Endothelial cell of umbilical vein (primary cell): ENCODE measurements at regions not wholly inside any gene's neighbourhood (a gene's known extent, or its start where the extent isn't known, plus 50 kb on each side); places are given as distances from the start of the nearest gene placed in this dataset.

ENCODE experiments used
- BruUV-seq: library from RNA; stranded (reverse); fragments of 400-500 nt; replicated peaks from 2 replicates; lab custom pipeline; 2021; lab: Mats Ljungman, UMichigan
- CTCF ChIA-PET: fragments of 300-600, 350-600 bp; sonication (Branson Sonifier 250); formaldehyde crosslinking; loops from one replicate; lab custom pipeline; 2021; ENCODE audit warnings: antibody characterized with exemption, inconsistent platforms; lab: Charles Lee
- POLR2A ChIA-PET: fragments of 300-600, 350-600 bp; sonication (Branson Sonifier 250); formaldehyde crosslinking; loops from one replicate; lab custom pipeline; 2021; ENCODE audit warnings: antibody characterized with exemption, inconsistent platforms; lab: Charles Lee
- DNase-seq: peaks from one replicate; pipeline ENCODE4 v3.0.0-alpha.2; 2011; ENCODE audit warnings: low read depth, low spot score
- FAIRE-seq: peaks from 2 replicates; lab custom pipeline; 2011; peaks lifted over from hg19 to GRCh38; lab: Jason Lieb, UNC
- H2AFZ ChIP-seq: 2 replicates; pipeline ENCODE4 v1.6.0; 2012; ENCODE audit warnings: low read depth, low read length, control low read depth, inconsistent platforms
- H3K27ac ChIP-seq: 2 replicates; pipeline ENCODE4 v1.5.1; 2011; ENCODE audit warnings: low read depth, mild to moderate bottlenecking, control low read depth, low read length, moderate library complexity; ENCODE audit not compliant: insufficient read depth
- H3K27me3 ChIP-seq, 2 experiments: 2 replicates each; pipeline versions ENCODE4 v1.6.0 to v1.6.1; 2011; ENCODE audit warnings: low read length in 2 of 2, mixed read lengths in 1 of 2; ENCODE audit not compliant: control insufficient read depth in 2 of 2, insufficient read depth in 2 of 2
- H3K36me3 ChIP-seq, 2 experiments: 2 replicates in 1 of 2; 3 replicates in 1 of 2; pipeline ENCODE4 v1.5.1; 2011; ENCODE audit warnings: low read length in 2 of 2, mild to moderate bottlenecking in 1 of 2, moderate library complexity in 1 of 2; ENCODE audit not compliant: control insufficient read depth in 2 of 2, insufficient read depth in 2 of 2; ENCODE audit errors: extremely low read depth in 1 of 2
- H3K4me1 ChIP-seq: 3 replicates; pipeline ENCODE4 v1.5.1; 2011; ENCODE audit warnings: mild to moderate bottlenecking, low read length; ENCODE audit not compliant: control insufficient read depth, insufficient read depth; ENCODE audit errors: extremely low read depth
- H3K4me2 ChIP-seq: 2 replicates; pipeline ENCODE4 v1.6.1; 2011; ENCODE audit warnings: low read length, control low read depth, mixed read lengths; ENCODE audit not compliant: insufficient read depth
- H3K4me3 ChIP-seq, 3 experiments: fragments of 200-600 bp in 1 of 3; sonication (generic), shearing (Covaris generic) in 1 of 3; replicated peaks in 1 of 3; 2 replicates each; pipeline ENCODE4 v1.5.1; 2011 to 2016; ENCODE audit warnings: control low read depth in 3 of 3, low read length in 3 of 3, mild to moderate bottlenecking in 2 of 3, inconsistent platforms in 1 of 3, low read depth in 1 of 3, moderate library complexity in 1 of 3; ENCODE audit not compliant: insufficient read depth in 1 of 3
- H3K79me2 ChIP-seq: 2 replicates; pipeline ENCODE4 v1.6.0; 2012; ENCODE audit warnings: low read length, inconsistent platforms; ENCODE audit not compliant: control insufficient read depth, insufficient read depth
- H3K9ac ChIP-seq: replicated peaks from 2 replicates; pipeline ENCODE3; 2011; ENCODE audit warnings: low read length, control low read depth; ENCODE audit not compliant: insufficient read depth; ENCODE audit errors: extremely low read depth
- H3K9me1 ChIP-seq: replicated peaks from 3 replicates; pipeline ENCODE4 v1.6.0; 2011; ENCODE audit warnings: mild to moderate bottlenecking, low read length; ENCODE audit not compliant: control insufficient read depth, insufficient read depth; ENCODE audit errors: extremely low read depth
- H3K9me3 ChIP-seq: replicated peaks from 2 replicates; pipeline ENCODE4 v1.5.1; 2012; ENCODE audit warnings: low read length, inconsistent platforms; ENCODE audit not compliant: control insufficient read depth, insufficient read depth
- H4K20me1 ChIP-seq: replicated peaks from 2 replicates; pipeline ENCODE3; 2011; ENCODE audit warnings: mild to moderate bottlenecking, low read length; ENCODE audit not compliant: control insufficient read depth, insufficient read depth; ENCODE audit errors: extremely low read depth
- EZH2 ChIP-seq: IDR thresholded peaks from 2 replicates; pipeline ENCODE4 v1.6.1; 2012; ENCODE audit warnings: borderline replicate concordance, low read depth, mild to moderate bottlenecking, moderate library complexity, low read length, inconsistent platforms; ENCODE audit not compliant: severe bottlenecking
- FOS ChIP-seq: IDR thresholded peaks from 2 replicates; pipeline ENCODE4 v1.6.1; 2011; ENCODE audit warnings: mild to moderate bottlenecking, low read length, moderate library complexity, borderline replicate concordance; ENCODE audit not compliant: insufficient read depth
- GATA2 ChIP-seq: IDR thresholded peaks from 2 replicates; pipeline ENCODE4 v1.7.0; 2011; ENCODE audit warnings: low read depth, mild to moderate bottlenecking, moderate library complexity, mixed read lengths, low read length; ENCODE audit not compliant: insufficient read length, insufficient read depth
- JUN ChIP-seq: IDR thresholded peaks from 2 replicates; pipeline ENCODE4 v1.6.1; 2011; ENCODE audit warnings: borderline replicate concordance, low read depth; ENCODE audit not compliant: insufficient read length, insufficient read depth
- MYC ChIP-seq: IDR thresholded peaks from one replicate; pipeline ENCODE4 v1.6.1; 2011; ENCODE audit warnings: mild to moderate bottlenecking, low read depth, low read length
- POLR2A ChIP-seq: IDR thresholded peaks from 2 replicates; pipeline ENCODE4 v1.6.1; 2012; ENCODE audit warnings: low read depth, mild to moderate bottlenecking, control low read depth, low read length
- POLR2AphosphoS5 ChIP-seq: IDR thresholded peaks from 2 replicates; pipeline ENCODE4 v1.6.1; 2012; ENCODE audit warnings: low read depth, mild to moderate bottlenecking, control low read depth, low read length, moderate library complexity; ENCODE audit not compliant: insufficient read depth
- dilution Hi-C: fragments of 300-500 bp; cut with MboI; formaldehyde crosslinking; loops from one replicate; pipeline ENCODE4 v1.15.0; 2019; ENCODE audit warnings: low sequenced_read_pairs; ENCODE audit not compliant: extremely low pct_ligation_motif_present
- intact Hi-C: fragments of 100-400 bp; cut with micrococcal nuclease; formaldehyde crosslinking; loops from one replicate; pipeline ENCODE4 v1.10.0; 2022
- TF ChIP-seq, protein P1 (sequence below), 2 donors: IDR thresholded peaks; 1 replicate in 1 of 2; 2 replicates in 1 of 2; pipeline ENCODE4 v1.5.1; 2011; ENCODE audit warnings: low read length in 2 of 2, mild to moderate bottlenecking in 2 of 2, moderate library complexity in 2 of 2, control low read depth in 1 of 2, inconsistent platforms in 1 of 2, low read depth in 1 of 2; ENCODE audit not compliant: insufficient read depth in 1 of 2; ENCODE audit errors: extremely low read depth in 1 of 2
- TF ChIP-seq, protein P2 (sequence below): IDR thresholded peaks from 2 replicates; pipeline ENCODE4 v1.6.1; 2011; ENCODE audit not compliant: insufficient read depth, insufficient read length

DNA sequence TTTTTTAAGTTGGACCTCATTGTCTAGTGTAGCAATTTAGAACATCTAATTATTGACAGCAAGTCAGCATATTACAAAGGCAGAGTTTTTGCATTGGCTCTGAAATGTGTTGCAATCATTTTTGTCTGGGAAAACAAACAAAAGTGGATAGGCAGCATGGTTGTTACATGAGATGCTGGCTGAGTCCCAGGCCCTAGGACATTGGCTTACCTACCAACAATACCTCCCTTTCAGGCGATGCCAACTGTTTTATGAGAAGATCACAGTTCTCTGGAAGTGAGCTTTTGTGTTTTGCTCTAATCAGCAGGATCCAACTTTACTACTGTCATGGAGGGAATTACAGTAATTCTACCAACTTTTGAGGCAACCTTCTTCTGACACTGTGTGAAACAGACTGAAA lies 71.5 kb upstream of the CXADR start:
- H3K4me1 ChIP-seq = no peaks in the 10 kb centered on the region
- no peak overlapping the region for H3K4me3 ChIP-seq
- intact Hi-C loops = no loop called here
- H2AFZ ChIP-seq = no peak overlapping the region
- ChIA-PET POLR2A (no interaction called here), CTCF (interaction anchor here (1.0 to 1.3 kb wide), 3 partner anchors 11 to 71 kb away, joined by 3 to 6 read pairs (median 3); no protein-coding TSS in a partner anchor)
- H3K79me2 ChIP-seq = no peaks in the 10 kb centered on the region
- FAIRE-seq = no peak
- H3K27ac ChIP-seq = no peak overlapping the region
- H3K27me3 ChIP-seq = peaks cover 6 to 15% of the 10 kb centered on the region in 2 experiments
- H3K9me3 ChIP-seq = no peaks in the 10 kb centered on the region
- no peaks in the 10 kb centered on the region for H3K9me1 ChIP-seq
- no peak overlapping the region for H3K4me2 ChIP-seq
- no TSS peak for BruUV-seq
- dilution Hi-C loops = no loop called here
- DNase-seq = no peak
- H4K20me1 ChIP-seq = no peaks in the 10 kb centered on the region
- TF ChIP-seq JUN (no peak), POLR2A (no peak), FOS (no peak), POLR2AphosphoS5 (no peak), EZH2 (no peak), MYC (no peak), GATA2 (no peak)
- TF ChIP-seq, protein P1, sequence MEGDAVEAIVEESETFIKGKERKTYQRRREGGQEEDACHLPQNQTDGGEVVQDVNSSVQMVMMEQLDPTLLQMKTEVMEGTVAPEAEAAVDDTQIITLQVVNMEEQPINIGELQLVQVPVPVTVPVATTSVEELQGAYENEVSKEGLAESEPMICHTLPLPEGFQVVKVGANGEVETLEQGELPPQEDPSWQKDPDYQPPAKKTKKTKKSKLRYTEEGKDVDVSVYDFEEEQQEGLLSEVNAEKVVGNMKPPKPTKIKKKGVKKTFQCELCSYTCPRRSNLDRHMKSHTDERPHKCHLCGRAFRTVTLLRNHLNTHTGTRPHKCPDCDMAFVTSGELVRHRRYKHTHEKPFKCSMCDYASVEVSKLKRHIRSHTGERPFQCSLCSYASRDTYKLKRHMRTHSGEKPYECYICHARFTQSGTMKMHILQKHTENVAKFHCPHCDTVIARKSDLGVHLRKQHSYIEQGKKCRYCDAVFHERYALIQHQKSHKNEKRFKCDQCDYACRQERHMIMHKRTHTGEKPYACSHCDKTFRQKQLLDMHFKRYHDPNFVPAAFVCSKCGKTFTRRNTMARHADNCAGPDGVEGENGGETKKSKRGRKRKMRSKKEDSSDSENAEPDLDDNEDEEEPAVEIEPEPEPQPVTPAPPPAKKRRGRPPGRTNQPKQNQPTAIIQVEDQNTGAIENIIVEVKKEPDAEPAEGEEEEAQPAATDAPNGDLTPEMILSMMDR (IDR thresholded peaks at IDR 0.05; ENCODE audit: extremely low read depth in 1 of 2, insufficient read depth in 1 of 2, low read depth in 1 of 2, low read length in 2 of 2) = no peak
- TF ChIP-seq, protein P2, sequence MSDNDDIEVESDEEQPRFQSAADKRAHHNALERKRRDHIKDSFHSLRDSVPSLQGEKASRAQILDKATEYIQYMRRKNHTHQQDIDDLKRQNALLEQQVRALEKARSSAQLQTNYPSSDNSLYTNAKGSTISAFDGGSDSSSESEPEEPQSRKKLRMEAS = no peak
- H3K36me3 ChIP-seq = no peaks in the 10 kb centered on the region
- H3K9ac ChIP-seq = no peak overlapping the region
